Pancreas (tissue), 10 donors: ENCODE measurements at regions not wholly inside any gene's neighbourhood (a gene's known extent, or its start where the extent isn't known, plus 50 kb on each side); places are given as distances from the start of the nearest gene placed in this dataset.
A peak's percentile ranks its signal among the peaks of the same experiment; 100 is the strongest.

Source experiments
- ATAC-seq, 4 donors: fragments of 200-7000 bp; cut with Tn5 transposase; one replicate each; pipeline versions ENCODE4 v1.8.0 to v1.9.1; 2020; ENCODE audit warnings: mild to moderate bottlenecking in 4 of 4, moderate library complexity in 4 of 4
- DNase-seq, 6 donors: peaks; one replicate each; pipeline ENCODE4 v3.0.0-alpha.2; 2020
- FAIRE-seq: peaks from 2 replicates; lab custom pipeline; 2012; peaks lifted over from hg19 to GRCh38; lab: Jason Lieb, UNC
- H3K27ac ChIP-seq, 4 donors: fragments of 200-600 bp; sonication (generic); 1 replicate in 3 of 4; 2 replicates in 1 of 4; pipeline versions ENCODE4 v1.5.0 to v1.8.0; 2020
- H3K27me3 ChIP-seq, 4 donors: fragments of 200-600 bp; one replicate each; pipeline ENCODE4 v1.8.0; 2021
- H3K36me3 ChIP-seq, 3 donors: fragments of 200-600 bp; sonication (generic) in 1 of 3; one replicate each; pipeline versions ENCODE4 v1.5.0 to v1.8.0; 2020 to 2021
- H3K4me1 ChIP-seq, 3 donors: fragments of 200-600 bp; one replicate each; pipeline ENCODE4 v1.8.0; 2021
- H3K4me3 ChIP-seq, 4 donors: fragments of 200-600 bp; sonication (generic) in 2 of 4; one replicate each; pipeline versions ENCODE4 v1.5.0 to v1.8.0; 2020 to 2021
- H3K9me3 ChIP-seq, 4 donors: fragments of 200-600 bp; one replicate each; pipeline ENCODE4 v1.8.0; 2021
- CTCF ChIP-seq, 4 donors: fragments of 200-600 bp; sonication (generic) in 3 of 4; IDR thresholded peaks; one replicate each; pipeline versions ENCODE4 v1.5.0 to v1.8.0; 2021; ENCODE audit warnings: antibody characterized with exemption in 4 of 4
- WGBS, 2 donors: extraction: QIAGEN DNeasy Blood & Tissue Kit; methylation state at CpG; one replicate each; pipeline ENCODE4 v1.1.7; 2013; 5-methylcytosine and 5-hydroxymethylcytosine counted together
- intact Hi-C, 3 donors: fragments of 100-400 bp; cut with DNase I; formaldehyde crosslinking; loops; one replicate each; pipeline versions ENCODE4 v1.11.1 to v1.14.2; 2022
- donor health status: healthy with polysubstance abuse.
- donor health status: DM: no; HTN: no; CAD: no; lungs with moderate emphysema.
- donor health status: DM: no; HTN: no; CAD: no.
- donor health status: control.
- donor health status: control.
- donor health status: Bipolar disorder and iron deficiency.
- donor health status: DM: yes; HTN: yes; CAD: no.
- donor health status: DM: no; HTN: no; CAD: no.
- donor health status: DM: no; HTN: no; CAD: no.
- donor health status: DM: yes; HTN: yes; CAD: no.

GRCh38 chrX:142503967-142504643, 299.0 kb upstream of the MAGEC2 start:
- Histone ChIP-seq H3K4me3 (no peak overlapping the region), H3K27ac (no peak overlapping the region), H3K27me3 (peaks cover 0 to 7% (median 0%) of the 10 kb centered on the region in 4 donors), H3K4me1 (no peaks in the 10 kb centered on the region), H3K36me3 (no peaks in the 10 kb centered on the region), H3K9me3 (no peaks in the 10 kb centered on the region)
- 50 to 67% methylated on average over 5 of the region's 5 CpGs for WGBS, 2 donors
- FAIRE-seq = no peak
- TF ChIP-seq CTCF (IDR thresholded peaks at IDR 0.05) = no peak
- no peak for DNase-seq
- ATAC-seq = no peak
- intact Hi-C loops = no loop called here

GRCh38 chrX:142502441-142502840, 297.4 kb upstream of the MAGEC2 start:
- no peak for DNase-seq
- no peak for ATAC-seq
- Histone ChIP-seq H3K4me3 (no peak overlapping the region), H3K27ac (no peak overlapping the region), H3K36me3 (no peaks in the 10 kb centered on the region), H3K9me3 (no peaks in the 10 kb centered on the region), H3K4me1 (no peaks in the 10 kb centered on the region), H3K27me3 (peaks cover 0 to 7% (median 0%) of the 10 kb centered on the region in 4 donors)
- WGBS, 2 donors = 35 to 54% methylated on average over 2 of the region's 2 CpGs
- FAIRE-seq = no peak
- intact Hi-C loops = no loop called here
- TF ChIP-seq CTCF (IDR thresholded peaks at IDR 0.05) = no peak

GRCh38 chrX:142499992-142500391, 294.9 kb upstream of the MAGEC2 start:
- Histone ChIP-seq H3K4me1 (no peaks in the 10 kb centered on the region), H3K36me3 (no peaks in the 10 kb centered on the region), H3K27ac (no peak overlapping the region), H3K4me3 (no peak overlapping the region), H3K27me3 (no peaks in the 10 kb centered on the region), H3K9me3 (no peaks in the 10 kb centered on the region)
- 80 to 89% methylated on average over 3 of the region's 3 CpGs for WGBS, 2 donors
- FAIRE-seq = peak; percentile 91
- no peak for ATAC-seq
- TF ChIP-seq CTCF (IDR thresholded peaks at IDR 0.05) = no peak
- no peak for DNase-seq
- intact Hi-C loops = no loop called here

GRCh38 chrX:142483965-142484364, 278.9 kb upstream of the MAGEC2 start:
- Histone ChIP-seq H3K4me1 (no peaks in the 10 kb centered on the region), H3K36me3 (no peaks in the 10 kb centered on the region), H3K27ac (no peak overlapping the region), H3K4me3 (no peak overlapping the region), H3K9me3 (no peaks in the 10 kb centered on the region), H3K27me3 (no peaks in the 10 kb centered on the region)
- DNase-seq (no peak), ATAC-seq (no peak), FAIRE-seq (no peak)
- no peak for TF ChIP-seq CTCF (IDR thresholded peaks at IDR 0.05)
- intact Hi-C loops = no loop called here
- 40 to 57% methylated on average over 2 of the region's 2 CpGs for WGBS, 2 donors

GRCh38 chrX:142446349-142446748, 241.3 kb upstream of the MAGEC2 start:
- TF ChIP-seq CTCF (IDR thresholded peaks at IDR 0.05) = no peak
- no peak for FAIRE-seq
- DNase-seq = no peak

More at GRCh38 chrX:142446349-142446748, 241.3 kb upstream of the MAGEC2 start:
- 75 to 76% methylated on average over 3 of the region's 3 CpGs for WGBS, 2 donors
- no peaks in the 10 kb centered on the region for H3K9me3 ChIP-seq
- H3K27ac ChIP-seq = no peak overlapping the region
- H3K27me3 ChIP-seq = peaks cover 0 to 9% (median 0%) of the 10 kb centered on the region in 4 donors
- H3K4me3 ChIP-seq = no peak overlapping the region
- H3K4me1 ChIP-seq = no peaks in the 10 kb centered on the region
- intact Hi-C loops = no loop called here
- H3K36me3 ChIP-seq = no peaks in the 10 kb centered on the region
- ATAC-seq = no peak
